ENCODE measurements at regions not wholly inside any gene's neighbourhood (a gene's known extent, or its start where the extent isn't known, plus 50 kb on each side); places are given as distances from the start of the nearest gene placed in this dataset.
A peak's percentile ranks its signal among the peaks of the same experiment; 100 is the strongest.

DNA sequence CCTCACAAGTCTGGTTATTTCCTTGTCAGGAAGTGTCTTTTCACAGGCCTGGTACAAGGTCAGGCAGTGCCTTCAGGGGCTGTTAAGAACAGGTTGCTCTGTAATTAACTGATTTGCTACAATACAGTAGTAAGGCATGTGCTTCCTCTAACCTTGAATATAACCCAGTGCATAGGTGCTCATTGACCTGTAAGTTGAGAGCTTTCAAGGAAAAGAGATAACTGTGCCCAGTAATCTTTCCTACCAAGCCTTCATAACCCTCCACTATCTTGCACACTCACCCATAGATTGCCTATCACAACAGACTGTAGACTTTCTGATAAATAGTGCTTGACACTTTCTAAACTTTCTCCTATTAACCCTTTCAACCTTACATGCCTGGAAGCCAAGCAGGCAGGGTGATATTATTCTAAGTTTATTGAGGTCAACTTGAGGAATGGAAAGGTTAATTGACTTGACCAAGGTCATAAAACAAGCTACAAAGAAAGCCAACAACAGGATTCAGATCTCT, 148.1 kb downstream of the PPARGC1A start:
- DNase-seq (ENCODE audit: low spot score) = no peak

DNA sequence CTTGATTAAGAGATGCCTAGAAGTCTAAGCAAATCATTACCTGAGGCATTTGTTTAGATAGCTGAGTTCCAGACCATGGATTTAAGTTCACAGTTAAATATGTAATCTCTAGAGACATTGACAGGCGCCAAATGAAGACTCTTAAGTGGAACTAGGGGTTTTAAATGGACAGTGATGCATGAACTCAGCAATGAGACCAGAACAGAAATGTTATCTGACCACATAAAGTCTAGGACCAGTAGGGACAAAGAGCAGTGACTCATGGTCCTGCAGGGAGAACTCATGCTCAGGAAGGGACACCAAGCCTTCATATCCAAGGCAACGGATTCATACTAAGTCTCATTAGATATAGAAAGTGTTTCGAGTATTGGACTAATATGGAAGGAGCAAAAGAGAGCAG, 152.3 kb downstream of the PPARGC1A start:
- DNase-seq (ENCODE audit: low spot score) = no peak

DNA sequence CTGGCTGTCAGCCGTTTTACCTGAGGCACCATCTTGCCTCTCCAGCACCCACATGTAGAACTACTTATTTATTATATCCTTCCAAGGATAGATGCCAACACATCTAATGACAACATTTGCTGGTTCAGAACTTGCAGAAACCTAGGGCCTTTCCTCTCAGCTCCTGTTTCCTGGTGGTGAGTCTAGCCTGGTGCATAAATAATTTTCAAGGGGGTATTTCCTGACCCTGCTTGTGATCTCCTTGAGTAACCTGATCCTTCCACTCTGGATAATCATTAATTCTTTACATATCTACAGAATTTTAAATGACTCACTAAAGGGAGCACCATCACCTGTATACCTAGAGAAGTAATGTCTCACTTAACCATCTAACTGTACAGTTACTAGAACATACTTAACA, 153.4 kb downstream of the PPARGC1A start:
- DNase-seq (ENCODE audit: low spot score) = no peak

DNA sequence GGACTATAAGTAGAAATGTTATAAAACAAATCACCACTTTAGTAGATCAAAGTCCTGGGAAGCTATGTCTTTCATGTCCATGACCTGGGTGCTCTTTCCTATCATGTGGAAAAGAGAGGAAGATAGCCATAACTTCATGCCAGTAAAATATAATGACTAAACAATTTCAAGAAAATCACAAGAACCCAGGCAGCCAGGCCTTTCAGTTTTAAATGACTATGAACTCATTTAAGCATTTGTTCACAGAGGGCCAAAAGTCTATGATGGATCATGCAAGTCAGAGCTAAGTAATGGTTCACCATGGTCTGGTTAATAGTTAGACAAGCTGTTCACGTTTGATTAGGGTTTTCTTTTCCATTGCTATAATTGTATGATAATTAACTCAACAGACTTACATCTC, 155.8 kb downstream of the PPARGC1A start:
- DNase-seq (ENCODE audit: low spot score) = no peak

DNA sequence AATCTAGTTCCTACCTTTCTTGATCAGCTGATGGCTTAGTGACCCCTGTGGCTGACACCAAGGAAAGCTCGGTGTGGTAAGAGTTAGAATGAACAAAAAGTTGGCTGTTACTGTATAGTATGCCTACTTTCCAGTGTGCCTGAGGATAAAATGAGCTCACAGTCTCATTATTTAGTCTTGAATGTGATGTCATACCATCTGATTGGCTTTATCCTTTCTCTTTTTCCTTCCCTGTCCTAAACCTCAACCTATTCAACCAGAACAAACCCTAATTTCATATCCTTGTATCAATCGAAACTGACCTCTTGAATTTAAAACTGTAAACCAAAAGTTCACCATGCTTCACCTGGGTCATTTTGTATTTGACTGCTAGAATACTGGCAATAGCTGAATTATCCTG, 156.4 kb downstream of the PPARGC1A start:
- DNase-seq (ENCODE audit: low spot score) = no peak

DNA sequence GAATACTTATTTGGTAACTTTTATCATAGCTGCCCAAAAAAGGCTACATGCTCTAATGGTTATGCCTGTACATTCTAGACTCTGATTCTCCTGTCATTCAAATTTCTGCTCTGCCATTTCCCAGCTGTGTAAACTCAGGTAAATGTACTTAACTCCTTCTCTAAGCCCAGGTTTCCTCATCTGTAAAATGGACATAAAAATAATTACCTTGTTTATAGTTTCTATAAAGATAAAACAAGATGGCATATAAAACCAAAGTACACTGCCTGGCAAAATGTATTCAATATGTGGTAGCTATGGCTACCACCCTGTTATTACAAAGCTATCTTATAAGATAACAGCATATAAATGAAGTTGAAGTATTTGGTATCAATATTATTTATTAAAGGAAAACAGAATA, 158.8 kb downstream of the PPARGC1A start:
- DNase-seq (ENCODE audit: low spot score) = no peak

DNA sequence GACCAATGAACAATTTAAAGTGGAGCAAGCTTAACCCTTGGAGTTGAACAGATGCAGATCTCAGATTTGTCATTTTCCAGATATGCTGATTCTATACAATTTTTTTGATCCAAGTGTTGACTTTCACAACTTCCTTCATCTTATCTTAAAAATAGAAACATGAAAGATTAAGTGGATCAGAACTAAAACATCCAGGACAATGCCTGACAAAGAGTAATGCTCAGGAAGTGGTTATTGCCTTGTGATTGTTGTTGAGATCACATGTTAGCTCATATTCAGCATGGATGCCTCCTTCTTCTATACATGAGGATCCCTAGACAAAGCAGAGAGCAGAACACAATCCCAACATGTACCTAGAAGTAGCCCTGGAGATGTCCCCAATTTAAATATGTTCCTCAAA, 160.9 kb downstream of the PPARGC1A start:
- no peak for DNase-seq (ENCODE audit: low spot score)

DNA sequence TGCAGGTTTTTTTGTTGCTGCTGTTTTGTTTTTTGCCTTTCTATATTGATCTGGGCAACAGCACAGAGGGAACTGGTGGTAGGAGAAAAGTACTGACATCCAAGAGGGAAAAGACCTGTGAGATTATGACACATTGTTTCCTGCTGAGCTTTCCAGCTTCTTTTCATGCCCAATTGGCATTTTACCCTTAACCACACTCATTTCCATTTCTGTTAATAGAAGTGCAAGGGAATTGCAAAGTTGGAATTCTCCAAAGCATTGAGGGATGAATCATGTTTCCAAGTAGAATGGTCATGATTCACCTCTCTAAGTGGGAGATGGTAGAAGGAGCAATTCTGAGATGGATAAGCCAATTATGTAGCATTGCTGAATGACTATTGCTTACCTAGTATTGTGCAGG, 161.5 kb downstream of the PPARGC1A start:
- DNase-seq (ENCODE audit: low spot score) = peak; percentile 92

DNA sequence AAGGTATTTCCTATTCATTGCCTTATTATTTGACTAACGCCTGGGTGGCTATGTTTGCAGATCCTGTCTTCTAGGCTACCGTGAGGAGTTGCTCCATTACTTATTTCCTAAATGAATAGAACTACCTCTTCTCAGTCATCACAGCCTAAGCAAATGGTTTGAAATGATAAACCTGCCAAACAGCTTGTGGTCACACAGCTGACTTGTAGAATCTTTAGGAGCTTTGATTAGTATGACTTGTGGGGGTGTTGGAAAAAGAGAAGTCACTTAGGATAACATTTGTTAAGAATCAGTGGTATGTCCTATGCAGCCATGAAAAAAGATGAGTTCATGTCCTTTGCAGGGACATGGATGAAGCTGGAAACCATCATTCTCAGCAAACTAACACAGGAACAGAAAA, 169.3 kb downstream of the PPARGC1A start:
- DNase-seq (ENCODE audit: low spot score) = no peak

DNA sequence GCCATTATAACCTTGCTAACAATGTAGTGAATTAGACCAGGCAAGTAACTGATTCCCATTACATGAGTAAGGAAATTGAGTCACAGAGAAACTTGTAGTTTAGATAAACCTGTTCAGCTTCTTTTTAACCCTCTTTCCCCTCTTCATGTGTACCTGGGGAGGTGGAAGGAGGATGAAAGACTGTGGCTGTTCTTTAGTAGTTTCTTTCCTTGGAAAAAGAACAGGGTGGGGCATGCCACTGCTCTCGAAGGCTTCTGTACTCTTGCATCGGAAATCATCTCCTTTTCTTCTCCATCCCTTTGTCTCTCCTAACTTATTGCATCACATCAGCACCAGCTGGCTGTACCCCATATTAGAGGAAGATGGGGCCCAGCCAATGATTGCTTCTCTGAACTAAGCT, 171.4 kb downstream of the PPARGC1A start:
- no peak for DNase-seq (ENCODE audit: low spot score)

DNA sequence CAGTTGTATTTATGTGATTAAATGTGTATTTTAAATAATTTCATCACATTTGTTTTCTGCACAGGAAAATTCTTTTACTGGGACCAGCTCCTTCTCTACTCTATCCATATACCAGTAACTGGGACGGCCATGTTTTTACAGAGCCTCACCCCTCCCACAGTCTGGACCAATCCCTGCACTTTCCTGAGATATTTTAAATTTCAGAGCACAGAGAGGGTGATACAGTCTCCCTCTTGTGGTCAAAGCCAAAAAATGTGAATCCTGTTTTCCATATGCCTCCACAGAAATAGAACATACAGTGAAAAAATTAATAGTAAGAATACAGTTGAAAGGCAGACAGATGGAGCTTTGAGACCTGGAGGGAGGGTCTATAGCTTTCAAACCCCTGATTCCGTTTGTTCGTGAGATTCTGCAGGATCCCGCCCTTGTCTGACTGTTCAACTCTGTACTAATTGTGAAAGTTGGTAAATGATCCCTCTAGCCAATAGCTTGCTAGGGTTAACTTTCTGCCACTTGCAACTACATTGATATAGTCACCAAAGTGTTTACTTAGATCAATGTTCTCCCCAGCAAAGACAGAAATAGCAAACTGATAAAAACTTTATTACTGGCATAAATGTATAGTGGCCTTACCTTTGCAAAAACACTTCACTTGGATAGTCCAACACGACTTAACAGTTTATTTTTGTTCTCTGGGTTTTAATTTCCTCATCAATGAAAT, 172.2 kb downstream of the PPARGC1A start:
- DNase-seq (ENCODE audit: low spot score) = peak; percentile 56

DNA sequence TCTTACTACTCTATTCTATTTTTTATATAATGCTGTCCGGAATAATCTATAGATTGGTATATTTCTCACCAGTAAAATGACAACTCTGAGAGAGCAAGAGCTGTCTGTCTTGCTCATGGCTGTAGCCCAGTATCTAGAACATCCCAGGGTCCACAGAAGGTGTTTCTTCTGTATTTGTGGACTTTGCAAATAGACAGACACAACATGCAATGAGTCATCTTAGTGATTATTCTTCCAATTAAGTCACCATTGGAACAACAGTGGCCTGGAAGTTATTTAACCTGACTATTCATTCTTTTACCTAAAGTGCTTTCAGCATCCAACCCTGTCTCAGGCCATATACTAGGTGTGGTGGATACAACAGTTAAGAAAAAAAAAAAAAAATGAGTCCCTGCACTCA, 179.5 kb downstream of the PPARGC1A start:
- no peak for DNase-seq (ENCODE audit: low spot score)

DNA sequence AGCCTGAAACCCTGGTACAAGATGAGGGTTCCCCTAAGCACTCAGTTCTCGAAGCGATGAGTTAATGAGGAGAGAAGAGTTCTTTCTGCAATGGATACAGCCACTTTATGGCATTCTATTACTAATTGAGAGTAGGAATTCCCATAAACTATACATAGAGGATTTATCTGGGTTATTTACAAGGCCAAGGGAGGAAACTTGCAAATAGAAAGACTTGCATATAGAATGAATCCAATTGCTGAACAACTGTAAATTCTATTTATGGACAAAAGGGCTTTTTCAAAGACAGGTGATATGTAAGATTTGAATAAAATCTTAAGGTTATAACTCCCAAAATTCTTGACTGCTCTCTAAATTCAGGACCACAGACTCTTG, 182.2 kb downstream of the PPARGC1A start:
- no peak for DNase-seq (ENCODE audit: low spot score)

DNA sequence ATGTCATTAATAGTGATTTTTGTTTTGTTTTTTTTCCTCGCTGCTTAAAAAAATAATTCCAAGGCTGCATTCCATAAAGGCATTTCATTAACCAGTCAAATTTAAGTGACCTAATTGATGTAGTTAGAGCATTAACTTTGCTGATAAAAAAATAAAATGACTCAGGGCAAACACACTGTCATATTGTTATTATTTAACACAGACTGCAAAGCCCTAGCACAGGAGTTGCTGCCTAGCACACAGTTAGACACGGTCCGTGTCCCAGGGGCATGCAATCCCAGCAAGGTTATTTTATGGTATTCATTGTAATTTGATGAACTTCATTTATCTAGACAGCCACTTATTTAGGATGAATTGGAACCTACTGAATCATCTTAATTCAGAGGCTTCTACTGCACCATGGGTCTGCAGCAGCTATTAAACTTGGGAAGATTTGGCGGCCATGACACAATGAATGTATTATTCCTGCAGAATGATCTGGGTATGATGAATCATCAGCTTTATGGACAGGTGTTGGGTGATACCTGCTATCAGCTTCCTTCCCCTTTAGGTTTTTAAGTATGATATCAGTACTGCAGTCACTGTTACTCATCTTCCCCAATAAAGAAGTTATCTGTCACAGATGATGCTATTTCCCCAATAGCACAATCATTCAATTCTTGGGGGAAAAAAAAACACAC, 182.7 kb downstream of the PPARGC1A start:
- no peak for DNase-seq (ENCODE audit: low spot score)

DNA sequence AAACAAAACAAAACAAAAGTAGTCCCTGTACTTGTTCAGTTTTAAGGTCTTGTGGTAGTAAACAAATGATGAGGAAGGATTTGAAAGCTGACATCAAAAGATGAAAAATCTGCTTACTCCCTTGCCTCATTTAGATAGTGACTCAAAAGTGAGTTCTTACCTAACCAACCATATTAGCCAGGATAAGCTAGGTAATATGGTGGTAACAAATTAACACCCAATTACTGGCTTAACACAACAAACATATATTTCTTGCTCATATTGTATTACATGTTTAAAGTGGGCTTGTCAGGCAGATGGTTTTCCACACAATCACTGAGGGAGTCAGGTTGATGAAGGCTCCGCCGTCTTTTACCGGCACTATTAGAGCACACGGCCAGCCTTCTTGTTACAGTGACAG, 189.7 kb downstream of the PPARGC1A start:
- DNase-seq (ENCODE audit: low spot score) = no peak

DNA sequence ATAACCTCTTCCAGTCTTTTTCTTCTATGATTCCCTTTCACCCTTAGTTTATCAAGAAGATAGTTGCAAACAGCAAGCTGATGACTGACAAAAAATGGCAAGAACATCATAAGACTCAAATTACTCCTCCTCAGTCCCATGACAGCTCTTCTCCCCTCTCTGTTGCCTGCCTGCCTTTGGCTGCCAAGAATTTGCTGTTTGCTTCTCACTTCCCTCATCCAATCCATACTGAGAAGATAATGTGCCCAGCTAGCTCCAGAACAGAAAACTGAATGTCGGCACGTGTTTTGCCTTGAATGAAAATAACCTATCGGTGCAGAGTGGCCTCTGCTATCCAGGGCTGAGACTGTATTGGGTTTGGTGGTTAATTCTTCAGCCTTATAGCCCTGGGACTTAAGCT, 192.1 kb downstream of the PPARGC1A start:
- no peak for DNase-seq (ENCODE audit: low spot score)

DNA sequence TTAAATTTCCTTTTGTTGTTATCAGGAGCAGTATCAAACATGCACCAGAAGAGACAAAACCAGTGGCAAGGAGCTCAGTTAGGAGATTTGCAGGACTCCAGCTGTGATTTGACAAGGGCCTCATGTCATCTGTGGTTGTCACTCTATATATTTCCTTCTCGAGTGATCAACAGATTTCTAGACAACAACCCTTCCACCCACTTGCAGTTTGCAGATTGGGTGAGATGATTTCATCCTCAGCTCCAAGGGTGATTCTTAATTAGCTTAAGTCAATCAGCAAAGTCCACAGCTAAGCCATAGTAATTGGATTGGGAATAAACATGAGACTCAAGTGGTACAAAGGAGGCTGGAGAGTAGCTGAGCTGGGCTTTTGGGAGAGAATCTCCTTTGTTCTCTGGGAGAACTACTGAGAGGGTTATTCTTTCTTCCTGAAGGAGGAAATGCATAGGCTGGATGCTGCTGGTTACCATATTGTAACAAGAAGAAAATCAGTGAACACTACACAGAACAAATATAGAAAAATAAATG, 192.8 kb downstream of the PPARGC1A start:
- DNase-seq (ENCODE audit: low spot score) = no peak

DNA sequence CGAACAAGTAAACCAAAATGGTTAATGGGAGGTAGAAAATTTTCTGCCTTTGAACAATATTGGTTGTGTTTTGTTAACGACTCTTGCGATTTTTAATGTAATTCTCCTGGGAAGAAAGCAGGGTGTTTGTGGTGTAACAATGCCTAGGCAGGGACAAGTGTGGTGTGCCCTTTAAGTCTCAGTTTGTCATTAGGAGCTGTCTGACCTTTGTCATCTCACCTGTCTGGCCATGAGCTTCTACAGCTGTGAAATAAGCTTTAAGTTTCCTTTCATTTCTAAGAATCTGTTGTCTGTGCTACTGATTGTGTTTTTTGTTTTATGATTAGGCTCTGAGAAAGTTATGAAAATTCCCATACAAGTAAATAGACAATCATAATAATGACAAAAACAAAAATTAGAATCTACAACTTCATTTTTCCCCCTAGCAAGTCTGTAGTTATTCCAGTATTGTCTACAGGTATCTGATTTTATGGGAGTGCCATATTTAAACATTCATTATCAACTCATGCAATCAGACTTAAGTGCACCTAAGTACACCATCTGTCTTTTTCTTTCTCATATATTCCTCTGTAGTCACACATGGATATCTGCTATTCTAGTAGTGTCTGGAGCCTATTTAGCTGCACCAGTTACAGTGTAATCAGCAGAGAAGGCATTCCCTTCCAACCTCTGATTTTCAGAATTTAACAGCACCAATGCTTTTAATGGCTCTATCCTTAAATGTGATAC, 203.5 kb downstream of the PPARGC1A start:
- no peak for DNase-seq (ENCODE audit: low spot score)

DNA sequence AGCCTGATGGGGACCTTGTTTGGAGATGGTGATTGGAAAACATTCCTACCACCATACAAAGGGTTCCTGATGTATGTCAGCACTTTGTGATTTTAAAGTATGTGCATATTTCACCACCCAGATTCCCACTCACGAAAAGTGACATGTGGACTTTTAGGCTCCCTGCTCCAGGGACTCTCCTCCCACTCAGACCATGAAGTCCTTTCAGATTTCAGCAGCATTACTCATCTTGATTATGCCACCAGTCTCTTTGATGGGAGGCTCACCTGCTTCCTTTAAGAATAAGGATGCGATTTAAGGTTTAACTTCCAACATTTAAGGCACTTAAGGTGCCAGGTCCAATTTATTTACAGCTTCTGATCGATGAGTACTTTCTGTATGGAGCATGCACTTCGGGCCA, 204.4 kb downstream of the PPARGC1A start:
- no peak for DNase-seq (ENCODE audit: low spot score)

DNA sequence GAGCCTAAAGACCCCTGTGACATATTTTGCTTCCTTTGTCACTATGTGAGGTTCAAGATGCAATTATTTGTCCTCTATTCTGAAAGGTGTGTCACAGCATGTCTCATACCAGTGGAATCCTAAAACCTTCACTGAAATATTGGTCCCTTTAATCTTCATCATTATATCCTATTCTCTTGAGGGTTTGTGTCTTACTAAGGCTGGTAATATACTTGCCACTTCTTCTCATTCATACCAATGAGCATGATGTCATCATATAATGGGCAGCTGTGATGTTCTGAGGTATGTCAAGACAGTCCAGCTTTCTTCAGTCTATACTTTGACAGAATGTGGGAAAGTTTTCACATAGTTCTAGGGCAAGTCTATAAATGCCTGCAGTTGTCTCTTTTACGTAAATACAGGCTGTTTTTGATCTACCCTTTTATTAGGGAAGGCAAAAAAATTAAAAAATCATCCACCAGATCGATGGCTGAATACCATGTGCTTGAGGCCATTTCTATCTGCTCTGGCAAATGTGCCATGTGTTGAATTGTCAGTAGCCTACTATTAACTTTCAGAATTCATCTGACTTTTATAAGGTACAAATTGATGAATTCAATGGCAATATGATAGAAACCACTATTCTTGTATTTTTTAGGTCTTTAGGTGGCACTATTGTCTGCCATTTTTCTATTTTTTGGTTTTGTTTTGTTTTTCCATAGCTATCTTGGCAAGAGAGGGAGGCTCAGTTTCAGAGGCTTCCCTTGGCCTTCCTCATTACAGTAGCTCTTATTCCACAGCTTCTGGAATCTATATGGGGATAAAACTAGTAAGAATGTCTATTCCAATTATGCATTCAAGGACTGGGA, 209.0 kb downstream of the PPARGC1A start:
- peak; percentile 31 for DNase-seq (ENCODE audit: low spot score)

DNA sequence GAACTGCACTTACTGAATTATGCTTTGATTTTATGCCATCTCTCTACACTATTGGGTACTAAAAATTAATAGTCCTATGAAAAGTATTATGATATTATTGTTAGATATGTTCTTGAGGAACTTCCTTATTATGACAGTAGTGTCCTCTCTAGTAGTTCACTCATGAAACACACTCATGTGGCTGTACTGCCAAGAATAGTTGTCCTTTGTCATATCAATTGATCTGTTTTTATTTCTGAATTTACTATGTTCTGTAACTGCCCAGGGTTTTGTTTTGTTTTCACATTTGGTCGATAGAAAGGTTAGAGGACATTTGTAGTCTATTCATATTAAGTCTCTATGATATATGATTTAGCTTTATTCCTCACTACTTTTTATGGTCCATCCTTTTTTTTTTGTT, 215.2 kb downstream of the PPARGC1A start:
- no peak for DNase-seq (ENCODE audit: low spot score)

DNA sequence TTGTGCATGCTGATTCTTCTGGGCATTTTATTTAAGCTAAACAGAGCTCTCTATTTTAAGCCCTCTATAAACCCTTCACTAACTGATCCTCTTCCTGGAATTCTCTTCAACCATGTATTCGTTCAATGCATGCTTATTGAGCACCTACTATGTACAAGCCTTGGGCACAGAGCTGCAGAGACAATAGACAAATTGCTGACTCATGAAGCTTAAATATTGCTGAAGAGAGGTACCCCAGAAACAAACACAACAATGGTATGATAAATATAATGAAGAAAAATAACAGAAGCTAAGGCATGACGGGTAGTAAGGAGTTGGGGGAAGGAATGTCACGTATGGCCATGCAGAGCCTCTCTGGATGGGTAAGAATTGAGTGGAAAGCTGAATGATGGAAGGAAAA, 222.2 kb downstream of the PPARGC1A start:
- DNase-seq (ENCODE audit: low spot score) = no peak
